BLaER1 treated with 17β-estradiol and CSF1 and Interleukin-3, amounts not matched to agents 10 nM and 100 nM (cell line): ENCODE measurements at regions not wholly inside any gene's neighbourhood (a gene's known extent, or its start where the extent isn't known, plus 50 kb on each side); places are given as distances from the start of the nearest gene placed in this dataset.

Experiments
- H3K27ac ChIP-seq, 11 experiments: shearing (Covaris generic); formaldehyde crosslinking; 2 replicates each; pipeline ENCODE4 v1.8.1; 2022
- H3K27me3 ChIP-seq, 11 experiments: shearing (Covaris generic); formaldehyde crosslinking; 2 replicates each; pipeline ENCODE4 v1.8.1; 2022
- H3K36me3 ChIP-seq, 11 experiments: shearing (Covaris generic); formaldehyde crosslinking; 2 replicates each; pipeline ENCODE4 v1.8.1; 2022
- H3K4me1 ChIP-seq, 10 experiments: shearing (Covaris generic); formaldehyde crosslinking; 2 replicates each; pipeline ENCODE4 v1.8.1; 2022
- H3K4me2 ChIP-seq, 11 experiments: shearing (Covaris generic); formaldehyde crosslinking; 2 replicates each; pipeline ENCODE4 v1.8.1; 2022
- H3K4me3 ChIP-seq, 10 experiments: shearing (Covaris generic); formaldehyde crosslinking; 2 replicates each; pipeline ENCODE4 v1.8.1; 2022
- H3K9ac ChIP-seq, 11 experiments: shearing (Covaris generic); formaldehyde crosslinking; 2 replicates each; pipeline ENCODE4 v1.8.1; 2022
- H3K9me3 ChIP-seq, 11 experiments: shearing (Covaris generic); formaldehyde crosslinking; replicated peaks in 1 of 11; 2 replicates each; pipeline ENCODE4 v1.8.1; 2022
- H4K20me1 ChIP-seq, 11 experiments: shearing (Covaris generic); formaldehyde crosslinking; 2 replicates each; pipeline ENCODE4 v1.8.1; 2022
- Cebpa-rat ChIP-seq, 11 experiments: shearing (Covaris generic); IDR thresholded peaks; 2 replicates each; pipeline ENCODE4 v1.8.1; 2022

DNA sequence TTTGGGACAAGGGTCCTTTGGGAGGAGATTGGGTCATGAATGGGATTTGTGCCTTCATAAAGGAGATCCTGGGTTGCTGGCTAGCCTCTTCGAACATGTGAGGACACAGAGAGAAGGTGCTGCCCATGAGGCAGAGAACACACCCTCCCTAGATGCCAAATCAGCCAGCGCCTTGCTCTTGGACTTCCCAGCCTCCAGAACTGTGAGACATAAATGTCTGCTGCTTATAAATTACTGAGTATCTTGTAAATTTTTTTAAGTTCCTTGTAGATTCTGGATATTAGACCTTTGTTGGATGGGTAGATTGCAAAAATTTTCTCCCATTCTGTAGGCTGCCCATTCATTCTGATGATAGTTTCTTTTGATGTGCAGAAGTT is 297.5 kb upstream of the FOXQ1 start:
- no peaks in the 10 kb centered on the region for H3K27me3 ChIP-seq
- H3K9ac ChIP-seq = no peak overlapping the region

DNA sequence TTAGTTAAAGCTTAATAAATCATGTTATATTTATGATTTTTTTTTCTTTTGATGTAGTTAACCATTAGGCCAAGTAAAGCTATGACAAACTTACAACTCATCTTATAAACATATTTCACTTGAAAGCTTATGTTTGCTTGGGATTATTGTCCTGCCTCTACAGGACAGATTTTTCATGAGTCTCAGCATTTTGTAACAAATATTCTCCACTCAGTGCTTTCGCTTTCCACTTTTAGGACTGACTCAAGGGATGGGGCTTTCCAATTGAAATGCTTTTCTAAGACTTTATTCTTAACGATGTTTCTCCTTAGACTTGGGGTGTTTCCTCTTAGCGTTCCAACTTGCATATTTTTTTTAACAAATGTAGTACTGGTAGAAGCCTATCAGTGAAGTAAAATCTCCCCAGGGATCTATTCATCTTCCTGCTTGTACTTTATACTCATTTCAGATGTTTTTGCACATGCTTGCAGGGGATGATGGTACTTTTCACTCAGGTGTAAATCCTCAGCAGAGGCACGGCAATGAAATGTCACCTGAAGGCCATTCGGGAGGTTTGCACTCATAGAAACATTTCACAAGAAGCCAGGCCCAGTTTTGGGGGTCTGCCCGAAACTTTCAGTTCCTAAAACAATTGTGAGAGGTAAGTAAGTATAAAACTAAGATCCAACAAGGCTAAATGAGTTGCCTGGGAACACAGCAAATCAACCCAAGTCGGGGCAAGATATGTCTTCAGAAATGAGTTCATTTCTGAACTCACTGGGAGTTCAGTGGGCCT is 298.1 kb upstream of the FOXQ1 start:
- Histone ChIP-seq H3K27me3 (no peaks in the 10 kb centered on the region), H3K4me1 (peaks cover 0 to 14% (median 3%) of the 10 kb centered on the region in 10 experiments; a peak in 8 of 20 replicates), H3K36me3 (no peaks in the 10 kb centered on the region), H3K4me3 (no peak overlapping the region), H4K20me1 (no peaks in the 10 kb centered on the region), H3K4me2 (peak overlapping the region in 6 of 11 experiments; percentile 2 to 36 (median 16); a peak in 8 of 22 replicates), H3K9me3 (peaks cover 0 to 30% (median 13%) of the 10 kb centered on the region in 11 experiments; a peak in 12 of 22 replicates), H3K9ac (no peak overlapping the region), H3K27ac (no peak overlapping the region)
- TF ChIP-seq Cebpa-rat (IDR thresholded peaks at IDR 0.05) = no peak

More for the DNA sequence above, 297.5 kb upstream of the FOXQ1 start:
- Histone ChIP-seq H3K4me3 (no peak overlapping the region), H3K27ac (no peak overlapping the region), H3K4me1 (peaks cover 0 to 14% (median 3%) of the 10 kb centered on the region in 10 experiments; a peak in 8 of 20 replicates), H3K4me2 (peak overlapping the region in 2 of 11 experiments; percentile 4 to 28; a peak in 2 of 22 replicates), H3K36me3 (no peaks in the 10 kb centered on the region), H4K20me1 (no peaks in the 10 kb centered on the region), H3K9me3 (peaks cover 0 to 30% (median 13%) of the 10 kb centered on the region in 11 experiments; a peak in 12 of 22 replicates)
- no peak for TF ChIP-seq Cebpa-rat (IDR thresholded peaks at IDR 0.05)

DNA sequence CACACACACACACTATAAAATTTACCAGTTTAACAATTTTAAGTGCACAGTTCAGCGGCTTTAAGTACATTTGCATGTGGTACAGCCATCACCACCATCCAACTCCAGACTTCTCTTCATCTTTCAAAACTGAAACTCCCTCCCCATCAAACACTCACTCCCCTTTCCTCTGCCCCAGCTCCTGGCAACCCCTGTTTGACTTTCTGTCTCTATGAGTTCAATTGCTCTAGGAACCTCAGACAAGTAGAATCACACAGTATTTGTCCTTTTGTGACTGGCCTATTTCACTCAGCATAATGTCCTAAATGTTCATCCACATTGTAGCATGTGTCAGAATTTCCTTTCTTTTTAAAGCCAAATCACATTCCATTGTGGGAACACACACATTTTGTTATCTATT is 302.8 kb upstream of the FOXQ1 start:
- H3K4me1 ChIP-seq = peaks cover 0 to 11% (median 2%) of the 10 kb centered on the region in 10 experiments; a peak in 8 of 20 replicates
- H3K27me3 ChIP-seq = no peaks in the 10 kb centered on the region
- H3K4me3 ChIP-seq = no peak overlapping the region
- no peak overlapping the region for H3K4me2 ChIP-seq
- no peak overlapping the region for H3K9ac ChIP-seq
- H4K20me1 ChIP-seq = no peaks in the 10 kb centered on the region
- H3K27ac ChIP-seq = no peak overlapping the region
- H3K36me3 ChIP-seq = no peaks in the 10 kb centered on the region
- peaks cover under 1 to 42% (median 23%) of the 10 kb centered on the region in 11 experiments; a peak in 20 of 22 replicates for H3K9me3 ChIP-seq
- TF ChIP-seq Cebpa-rat (IDR thresholded peaks at IDR 0.05) = no peak

DNA sequence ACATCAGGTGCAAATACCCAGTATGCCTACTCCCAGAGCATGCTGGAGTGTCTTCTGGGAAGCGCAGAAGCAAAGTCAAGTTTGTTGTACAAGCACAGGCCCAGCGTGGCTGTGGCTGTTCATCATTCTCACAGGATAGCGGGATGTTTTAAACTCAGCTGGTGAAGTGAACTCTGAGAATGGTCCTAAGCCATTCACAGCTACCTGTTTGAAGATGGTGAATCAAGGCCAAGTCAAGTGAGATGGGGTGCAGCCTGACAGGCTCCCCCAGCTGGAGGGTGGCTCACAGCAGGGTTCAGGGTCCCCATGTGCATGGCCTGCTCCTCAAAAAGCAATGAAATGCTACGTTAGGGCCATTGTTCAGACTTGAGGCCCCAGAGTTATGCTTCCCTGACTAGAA is 304.7 kb upstream of the FOXQ1 start:
- H3K4me3 ChIP-seq = no peak overlapping the region
- no peak overlapping the region for H3K4me2 ChIP-seq
- no peaks in the 10 kb centered on the region for H4K20me1 ChIP-seq
- no peak overlapping the region for H3K27ac ChIP-seq
- H3K9ac ChIP-seq = no peak overlapping the region
- H3K36me3 ChIP-seq = no peaks in the 10 kb centered on the region
- TF ChIP-seq Cebpa-rat (IDR thresholded peaks at IDR 0.05) = no peak
- H3K4me1 ChIP-seq = peaks cover 0 to 8% (median 2%) of the 10 kb centered on the region in 10 experiments; a peak in 9 of 20 replicates
- peaks cover 10 to 43% (median 30%) of the 10 kb centered on the region in 11 experiments for H3K9me3 ChIP-seq
- peaks cover 0 to 4% (median 0%) of the 10 kb centered on the region in 11 experiments; a peak in 3 of 22 replicates for H3K27me3 ChIP-seq

DNA sequence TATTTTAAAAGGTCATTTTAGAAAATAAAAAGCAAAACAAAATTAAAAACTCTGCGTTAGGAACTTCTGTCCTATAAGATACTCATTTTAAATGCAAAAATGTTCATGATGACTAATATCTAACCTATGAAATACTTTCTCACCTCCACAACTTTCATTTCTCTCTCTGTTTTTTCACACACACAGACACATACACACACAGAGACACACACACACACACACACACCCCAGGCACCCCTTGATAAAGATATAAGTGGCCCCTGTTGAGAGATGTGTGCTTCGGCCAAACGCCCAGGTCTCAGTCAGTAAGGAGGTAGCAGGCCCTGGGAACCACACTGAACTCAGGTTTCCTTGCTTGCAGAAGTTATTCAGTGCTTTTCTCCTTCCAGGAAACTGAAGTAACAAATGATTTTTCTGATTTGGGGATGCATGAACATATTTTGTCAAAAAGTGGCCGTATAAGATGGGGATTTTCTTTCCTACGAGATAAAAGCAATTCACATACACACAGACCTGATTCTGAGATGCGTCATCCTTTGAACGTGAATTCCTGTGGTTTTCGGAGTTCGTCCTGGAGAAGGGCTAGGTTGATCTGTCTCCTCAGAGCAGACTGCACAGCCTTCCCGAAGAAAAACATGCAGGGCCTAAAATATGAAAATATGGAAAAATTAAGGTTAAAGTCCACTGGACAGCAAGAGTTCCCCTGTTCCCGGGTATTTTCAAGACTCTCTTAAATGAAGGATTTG is 306.8 kb upstream of the FOXQ1 start:
- H4K20me1 ChIP-seq = no peaks in the 10 kb centered on the region

DNA sequence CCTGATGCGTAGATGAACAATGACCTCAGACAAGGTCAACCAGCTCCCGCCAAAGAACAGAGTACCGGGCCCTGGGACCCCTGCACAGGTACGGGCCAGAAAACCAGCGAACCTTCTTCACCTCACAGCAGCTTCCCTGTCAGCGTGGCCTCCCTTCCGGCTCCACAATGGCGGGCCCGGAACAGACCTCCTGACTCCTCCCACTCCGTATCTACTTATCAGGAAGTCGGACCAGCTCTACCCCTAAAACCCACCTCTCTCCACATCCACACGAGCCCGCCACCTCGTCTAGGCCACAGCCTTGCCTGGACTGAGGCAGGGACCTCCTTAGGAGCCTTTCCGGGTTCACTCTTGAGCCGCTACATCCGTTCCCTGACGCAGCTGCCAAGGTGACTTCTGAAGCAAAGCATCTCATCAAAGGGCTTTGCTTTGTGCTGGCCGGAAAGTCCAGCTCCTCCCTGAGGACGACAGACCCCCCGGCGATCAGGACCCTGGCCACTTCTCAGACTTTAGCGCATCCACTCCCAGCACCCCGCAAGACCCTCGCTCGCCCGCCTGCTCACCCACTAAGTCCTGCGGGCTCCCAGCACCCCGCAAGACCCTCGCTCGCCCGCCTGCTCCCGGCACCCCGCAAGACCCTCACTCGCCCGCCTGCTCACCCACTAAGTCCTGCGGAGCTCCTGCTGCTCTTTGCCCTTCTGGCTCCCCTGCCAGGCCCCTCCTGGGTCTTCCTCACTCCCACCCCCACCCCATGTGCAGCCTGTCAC is 308.3 kb upstream of the FOXQ1 start:
- H4K20me1 ChIP-seq = no peaks in the 10 kb centered on the region
- TF ChIP-seq Cebpa-rat (IDR thresholded peaks at IDR 0.05) = no peak
- no peak overlapping the region for H3K9ac ChIP-seq
- H3K4me3 ChIP-seq = no peak overlapping the region
- peaks cover 0 to 42% (median 35%) of the 10 kb centered on the region in 10 experiments; a peak in 13 of 20 replicates for H3K4me1 ChIP-seq
- 0 out of 22 replicates have a peak overlapping the region, but pooled peaks of 1 of the 11 experiments have one; percentile 3 for H3K4me2 ChIP-seq
- H3K36me3 ChIP-seq = no peaks in the 10 kb centered on the region
- peaks cover 0 to 11% (median 0%) of the 10 kb centered on the region in 11 experiments; a peak in 3 of 22 replicates for H3K27me3 ChIP-seq
- peaks cover 10 to 28% (median 24%) of the 10 kb centered on the region in 11 experiments for H3K9me3 ChIP-seq
- H3K27ac ChIP-seq = no peak overlapping the region

More for the DNA sequence above, 306.8 kb upstream of the FOXQ1 start:
- Histone ChIP-seq H3K9me3 (peaks cover 10 to 33% (median 25%) of the 10 kb centered on the region in 11 experiments), H3K4me3 (no peak overlapping the region), H3K9ac (no peak overlapping the region), H3K36me3 (no peaks in the 10 kb centered on the region), H3K27ac (no peak overlapping the region), H3K27me3 (peaks cover 0 to 5% (median 0%) of the 10 kb centered on the region in 11 experiments; a peak in 3 of 22 replicates), H3K4me1 (peaks cover 0 to 29% (median 21%) of the 10 kb centered on the region in 10 experiments; a peak in 12 of 20 replicates), H3K4me2 (no peak overlapping the region)
- TF ChIP-seq Cebpa-rat (IDR thresholded peaks at IDR 0.05) = no peak

DNA sequence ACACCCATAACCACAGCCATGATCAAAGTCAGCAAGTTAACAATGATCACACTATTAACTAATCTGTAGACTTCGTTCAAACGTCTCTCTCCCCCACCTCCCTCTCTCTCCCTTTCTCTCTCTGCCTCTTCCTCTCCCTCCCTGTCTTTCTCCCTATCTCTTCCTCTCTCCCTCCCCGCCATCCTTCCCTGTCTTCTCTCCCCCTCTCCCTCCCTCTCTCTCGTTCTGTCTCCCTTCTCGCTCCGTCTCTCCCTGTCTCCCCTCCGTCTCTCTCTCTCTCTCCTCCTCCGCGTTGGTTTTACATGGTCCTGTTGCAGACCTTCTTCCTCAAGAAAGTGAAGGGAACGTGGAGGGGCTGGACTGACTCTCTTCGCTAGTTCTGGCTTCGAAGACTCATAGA is 308.9 kb upstream of the FOXQ1 start:
- Histone ChIP-seq H3K4me2 (peak overlapping the region in 1 of 11 experiments; percentile 3; a peak in 1 of 22 replicates), H3K36me3 (no peaks in the 10 kb centered on the region), H4K20me1 (no peaks in the 10 kb centered on the region), H3K9ac (no peak overlapping the region), H3K4me3 (no peak overlapping the region), H3K9me3 (peaks cover 10 to 28% (median 24%) of the 10 kb centered on the region in 11 experiments), H3K4me1 (peaks cover 0 to 48% (median 39%) of the 10 kb centered on the region in 10 experiments; a peak in 13 of 20 replicates), H3K27ac (no peak overlapping the region), H3K27me3 (peaks cover 0 to 11% (median 0%) of the 10 kb centered on the region in 11 experiments; a peak in 3 of 22 replicates)
- TF ChIP-seq Cebpa-rat (IDR thresholded peaks at IDR 0.05) = no peak

DNA sequence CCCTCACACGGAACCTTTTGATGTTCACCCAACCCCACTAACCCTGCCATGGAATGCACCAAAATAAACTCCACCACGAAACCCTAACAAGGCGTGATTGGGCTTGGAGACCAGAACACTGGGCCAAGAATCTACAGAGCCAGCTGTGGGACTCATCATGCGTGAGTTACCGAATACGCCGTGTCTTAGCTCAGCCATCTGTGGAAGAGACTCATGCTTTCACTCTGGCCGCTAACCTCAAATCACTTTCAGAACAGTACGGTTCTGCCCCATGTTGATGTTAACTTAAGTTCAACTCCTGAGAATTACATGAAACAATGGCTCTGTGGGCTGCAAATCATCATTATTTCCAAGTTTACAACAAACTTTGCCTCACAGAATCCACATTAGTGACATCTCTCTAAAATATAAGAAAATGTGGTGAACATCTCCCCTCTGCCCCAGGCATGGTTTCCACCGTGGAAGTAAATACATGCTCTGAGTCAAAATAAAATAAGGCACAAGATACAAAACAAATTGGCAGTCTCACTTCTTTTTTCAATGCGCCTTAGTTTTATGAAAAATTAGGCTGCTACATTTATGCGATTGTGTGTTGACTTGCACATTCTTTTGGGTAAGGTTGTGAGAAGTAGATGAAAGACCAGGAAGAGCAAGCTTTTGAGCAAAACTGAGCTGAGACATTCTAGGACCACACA is 308.9 kb upstream of the EXOC2 start:
- Histone ChIP-seq H3K4me3 (no peak overlapping the region), H3K9me3 (peaks cover 10 to 28% (median 24%) of the 10 kb centered on the region in 11 experiments), H3K9ac (no peak overlapping the region), H3K4me2 (peak overlapping the region in 10 of 11 experiments; percentile 24 to 79 (median 64); a peak in 19 of 22 replicates), H3K27me3 (peaks cover 0 to 11% (median 0%) of the 10 kb centered on the region in 11 experiments; a peak in 3 of 22 replicates), H4K20me1 (no peaks in the 10 kb centered on the region), H3K36me3 (no peaks in the 10 kb centered on the region), H3K27ac (no peak overlapping the region), H3K4me1 (peaks cover 0 to 56% (median 39%) of the 10 kb centered on the region in 10 experiments; a peak in 13 of 20 replicates)
- TF ChIP-seq Cebpa-rat (IDR thresholded peaks at IDR 0.05) = no peak
